GM04503 (cell line): ENCODE measurements at regions not wholly inside any gene's neighbourhood (a gene's known extent, or its start where the extent isn't known, plus 50 kb on each side); places are given as distances from the start of the nearest gene placed in this dataset.
"Not testable (repeated sequence)": the region's sequence is repeated elsewhere in the genome, so short reads cannot be mapped to it uniquely, and the experiment has no call there.

ENCODE experiments used
- DNase-seq: peaks from one replicate; pipeline ENCODE4 v3.0.0-alpha.2; 2012; ENCODE audit warnings: low read depth

- no peak for DNase-seq
Observed at GRCh38 chr6:166806217-166806838, 150.0 kb downstream of the RNASET2 start.

GRCh38 chr6:166803471-166803870, 152.9 kb downstream of the RNASET2 start:
- no peak for DNase-seq

GRCh38 chr6:166802401-166802800, 153.9 kb downstream of the RNASET2 start:
- DNase-seq, result no peak

- DNase-seq, result no peak
Observed at GRCh38 chr6:166800137-166800536, 156.2 kb downstream of the RNASET2 start.

GRCh38 chr6:166798652-166799051, 157.7 kb downstream of the RNASET2 start:
- no peak for DNase-seq

- no peak for DNase-seq
Observed at GRCh38 chr6:166796610-166797009, 159.7 kb downstream of the RNASET2 start.

GRCh38 chr6:166795879-166796278, 160.5 kb downstream of the RNASET2 start:
- no peak for DNase-seq

GRCh38 chr6:166790808-166791207, 163.8 kb upstream of the RPS6KA2 start:
- not testable (repeated sequence) for DNase-seq

- not testable (repeated sequence) for DNase-seq
Observed at GRCh38 chr6:166788846-166789529, 161.9 kb upstream of the RPS6KA2 start.

- peak; percentile 11 for DNase-seq
Observed at GRCh38 chr6:166786704-166787293, 159.7 kb upstream of the RPS6KA2 start.

- DNase-seq, result no peak
Observed at GRCh38 chr6:166785131-166785530, 158.1 kb upstream of the RPS6KA2 start.

GRCh38 chr6:166784691-166785090, 157.6 kb upstream of the RPS6KA2 start:
- DNase-seq, result no peak

GRCh38 chr6:166782520-166782919, 155.5 kb upstream of the RPS6KA2 start:
- DNase-seq, result no peak

GRCh38 chr6:166781331-166781730, 154.3 kb upstream of the RPS6KA2 start:
- DNase-seq, result no peak

GRCh38 chr6:166779963-166780683, 153.1 kb upstream of the RPS6KA2 start:
- DNase-seq, result no peak

- DNase-seq, result no peak
Observed at GRCh38 chr6:166779381-166779780, 152.3 kb upstream of the RPS6KA2 start.

- no peak for DNase-seq
Observed at GRCh38 chr6:166778776-166779175, 151.7 kb upstream of the RPS6KA2 start.

GRCh38 chr6:166778046-166778445, 151.0 kb upstream of the RPS6KA2 start:
- no peak for DNase-seq

GRCh38 chr6:166777096-166777630, 150.1 kb upstream of the RPS6KA2 start:
- DNase-seq, result no peak

- no peak for DNase-seq
Observed at GRCh38 chr6:166776571-166776970, 149.5 kb upstream of the RPS6KA2 start.

GRCh38 chr6:166775923-166776220, 148.8 kb upstream of the RPS6KA2 start:
- DNase-seq, result no peak

- DNase-seq, result no peak
Observed at GRCh38 chr6:166775180-166775922, 148.3 kb upstream of the RPS6KA2 start.
